B cell (primary cell): ENCODE measurements at regions not wholly inside any gene's neighbourhood (a gene's known extent, or its start where the extent isn't known, plus 50 kb on each side); places are given as distances from the start of the nearest gene placed in this dataset.

Experiments used
- ATAC-seq: fragments of 200-7000 bp; cut with Tn5 transposase; one replicate; pipeline ENCODE4 v1.10.0; 2021; ENCODE audit warnings: low read depth, mild to moderate bottlenecking, moderate number of reproducible peaks, moderate library complexity
- CTCF ChIA-PET: fragments of 350-600 bp; sonication (Branson Sonifier 250); formaldehyde crosslinking; loops from one replicate; lab custom pipeline; 2021; ENCODE audit warnings: antibody characterized with exemption, inconsistent platforms; lab: Charles Lee
- POLR2A ChIA-PET: fragments of 350-600 bp; sonication (Branson Sonifier 250); formaldehyde crosslinking; loops from one replicate; lab custom pipeline; 2021; ENCODE audit warnings: antibody characterized with exemption; lab: Charles Lee
- DNase-seq: peaks from one replicate; pipeline ENCODE4 v3.0.0; 2013
- H2AFZ ChIP-seq: 2 replicates; pipeline ENCODE4 v1.6.1; 2012; ENCODE audit warnings: mild to moderate bottlenecking, low read depth, low read length; ENCODE audit not compliant: insufficient read depth, poor library complexity, severe bottlenecking
- H3K27ac ChIP-seq, 2 donors: 1 replicate in 1 of 2; 2 replicates in 1 of 2; pipeline ENCODE4 v1.5.1; 2012 to 2013; ENCODE audit warnings: low read length in 2 of 2, mild to moderate bottlenecking in 2 of 2, moderate library complexity in 1 of 2
- H3K27me3 ChIP-seq, 4 experiments: fragments of 200-600 bp in 1 of 4; sonication (generic) in 1 of 4; replicated peaks in 1 of 4; 1 replicate in 2 of 4; 2 replicates in 2 of 4; pipeline versions ENCODE4 v1.6.1 to v1.7.0; 2013 to 2016; ENCODE audit warnings: low read length in 3 of 4, mild to moderate bottlenecking in 2 of 4, mixed read lengths in 1 of 4, moderate library complexity in 1 of 4; ENCODE audit not compliant: insufficient read depth in 4 of 4, control insufficient read depth in 3 of 4; ENCODE audit errors: control extremely low read depth in 1 of 4
- H3K36me3 ChIP-seq, 2 experiments: replicated peaks in 1 of 2; 1 replicate in 1 of 2; 2 replicates in 1 of 2; pipeline versions ENCODE4 v1.6.1 to v1.7.1; 2013; ENCODE audit warnings: low read length in 1 of 2; ENCODE audit not compliant: insufficient read depth in 2 of 2, control insufficient read depth in 1 of 2; ENCODE audit errors: control extremely low read depth in 1 of 2, extremely low read depth in 1 of 2
- H3K4me1 ChIP-seq, 2 donors: fragments of 200-600 bp in 1 of 2; sonication (generic) in 1 of 2; 1 replicate in 1 of 2; 2 replicates in 1 of 2; pipeline versions ENCODE4 v1.5.1 to v1.6.1; 2013 to 2017; ENCODE audit warnings: low read length in 2 of 2; ENCODE audit not compliant: control insufficient read depth in 2 of 2, insufficient read depth in 2 of 2
- H3K4me2 ChIP-seq: replicated peaks from 2 replicates; pipeline ENCODE3; 2012; ENCODE audit warnings: mild to moderate bottlenecking, low read depth, low read length; ENCODE audit not compliant: poor library complexity, severe bottlenecking
- H3K4me3 ChIP-seq, 5 experiments: fragments of 200-600 bp in 1 of 5; sonication (generic) in 1 of 5; 1 replicate in 3 of 5; 2 replicates in 2 of 5; pipeline versions ENCODE4 v1.5.1 to v1.7.0; 2011 to 2016; ENCODE audit warnings: low read length in 4 of 5, mild to moderate bottlenecking in 4 of 5, low read depth in 2 of 5, control low read depth in 1 of 5, moderate library complexity in 1 of 5; ENCODE audit not compliant: insufficient read depth in 1 of 5; ENCODE audit errors: control extremely low read depth in 1 of 5, extremely low read depth in 1 of 5
- H3K79me2 ChIP-seq: fragments of 200-600 bp; sonication (generic); one replicate; pipeline ENCODE4 v1.6.0; 2016; ENCODE audit warnings: low read length; ENCODE audit not compliant: control insufficient read depth, insufficient read depth
- H3K9ac ChIP-seq: fragments of 200-600 bp; sonication (generic); 2 replicates; pipeline ENCODE4 v1.6.1; 2017; ENCODE audit warnings: mild to moderate bottlenecking, low read length, moderate library complexity
- H3K9me3 ChIP-seq, 3 donors: one replicate each; pipeline versions ENCODE4 v1.6.1 to v1.7.1; 2013; ENCODE audit warnings: low read length in 2 of 3; ENCODE audit not compliant: control insufficient read depth in 2 of 3, insufficient read depth in 1 of 3; ENCODE audit errors: control extremely low read depth in 1 of 3
- H4K20me1 ChIP-seq: 2 replicates; pipeline ENCODE4 v1.6.0; 2012; ENCODE audit warnings: mild to moderate bottlenecking, low read length; ENCODE audit not compliant: insufficient read depth, control insufficient read depth, poor library complexity, severe bottlenecking
- H3K27ac Mint-ChIP-seq: one replicate; pipeline ENCODE4 v1.8.0; 2021; ENCODE audit warnings: mixed read lengths
- H3K27me3 Mint-ChIP-seq: one replicate; pipeline ENCODE4 v1.8.0; 2021; ENCODE audit warnings: mixed read lengths
- H3K4me1 Mint-ChIP-seq: one replicate; pipeline ENCODE4 v1.8.0; 2021; ENCODE audit warnings: mixed read lengths
- H3K4me3 Mint-ChIP-seq: one replicate; pipeline ENCODE4 v1.8.0; 2021; ENCODE audit warnings: mixed read lengths
- H3K9me3 Mint-ChIP-seq: one replicate; pipeline ENCODE4 v1.8.0; 2022; ENCODE audit warnings: mixed read lengths; ENCODE audit not compliant: insufficient read depth
- EZH2 ChIP-seq: IDR thresholded peaks from 2 replicates; pipeline ENCODE4 v1.6.1; 2012; ENCODE audit warnings: borderline replicate concordance, low read depth, mild to moderate bottlenecking, moderate library complexity, low read length; ENCODE audit not compliant: insufficient read depth, poor library complexity, severe bottlenecking
- WGBS: methylation state at CpG from one replicate; pipeline ENCODE4 v1.1.5; 2013; ENCODE audit warnings: missing lambda C conversion rate; ENCODE audit not compliant: insufficient coverage; 5-methylcytosine and 5-hydroxymethylcytosine counted together
- intact Hi-C: fragments of 100-400 bp; cut with micrococcal nuclease; formaldehyde crosslinking; loops from one replicate; pipeline ENCODE4 v1.10.0; 2022
- TF ChIP-seq, protein P1 (sequence below): fragments of 200-600 bp; IDR thresholded peaks from one replicate; pipeline ENCODE4 v1.8.0; 2022; ENCODE audit warnings: antibody characterized with exemption, mild to moderate bottlenecking

DNA sequence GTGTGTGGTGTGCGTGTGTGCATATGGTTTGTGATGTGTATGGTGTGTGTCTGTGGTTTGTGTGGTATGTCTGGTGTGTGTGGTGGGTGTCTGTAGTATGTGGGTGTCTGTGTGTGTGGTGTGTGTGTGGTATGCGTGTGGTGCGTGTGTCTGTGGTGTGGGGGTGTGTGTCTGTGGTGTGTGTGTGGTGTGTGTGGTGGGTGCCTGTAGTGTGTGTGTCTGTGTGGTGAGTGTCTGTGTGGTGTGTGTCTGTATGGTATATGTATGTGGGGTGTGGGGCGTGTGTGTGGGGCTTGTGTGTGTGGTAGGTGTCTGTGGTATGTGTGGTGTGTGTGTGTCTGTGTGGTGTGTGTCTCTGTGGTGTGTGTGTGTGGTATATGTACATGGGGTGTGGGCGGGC, 300.7 kb downstream of the TEX29 start:
- no peaks in the 10 kb centered on the region for H3K79me2 ChIP-seq
- no peaks in the 10 kb centered on the region for H3K36me3 ChIP-seq
- H3K4me3 ChIP-seq, result no peak overlapping the region
- Mint-ChIP-seq H3K27me3 (no peaks in the 10 kb centered on the region), H3K27ac (no peak overlapping the region), H3K4me3 (no peak overlapping the region), H3K9me3 (no peaks in the 10 kb centered on the region), H3K4me1 (no peaks in the 10 kb centered on the region)
- no peaks in the 10 kb centered on the region for H4K20me1 ChIP-seq
- intact Hi-C loops, result no loop called here
- no peaks in the 10 kb centered on the region for H3K27me3 ChIP-seq
- ATAC-seq, result no peak
- CTCF ChIA-PET, result no interaction called here
- H3K4me1 ChIP-seq, result no peaks in the 10 kb centered on the region
- H3K9me3 ChIP-seq, result peaks cover 0 to 20% (median 0%) of the 10 kb centered on the region in 3 donors
- 98% methylated on average over 4 of the region's 5 CpGs for WGBS
- no peak overlapping the region for H3K27ac ChIP-seq
- POLR2A ChIA-PET, result no interaction called here
- no peak overlapping the region for H3K9ac ChIP-seq
- no peak overlapping the region for H2AFZ ChIP-seq
- H3K4me2 ChIP-seq, result no peak overlapping the region
- TF ChIP-seq, protein P1, sequence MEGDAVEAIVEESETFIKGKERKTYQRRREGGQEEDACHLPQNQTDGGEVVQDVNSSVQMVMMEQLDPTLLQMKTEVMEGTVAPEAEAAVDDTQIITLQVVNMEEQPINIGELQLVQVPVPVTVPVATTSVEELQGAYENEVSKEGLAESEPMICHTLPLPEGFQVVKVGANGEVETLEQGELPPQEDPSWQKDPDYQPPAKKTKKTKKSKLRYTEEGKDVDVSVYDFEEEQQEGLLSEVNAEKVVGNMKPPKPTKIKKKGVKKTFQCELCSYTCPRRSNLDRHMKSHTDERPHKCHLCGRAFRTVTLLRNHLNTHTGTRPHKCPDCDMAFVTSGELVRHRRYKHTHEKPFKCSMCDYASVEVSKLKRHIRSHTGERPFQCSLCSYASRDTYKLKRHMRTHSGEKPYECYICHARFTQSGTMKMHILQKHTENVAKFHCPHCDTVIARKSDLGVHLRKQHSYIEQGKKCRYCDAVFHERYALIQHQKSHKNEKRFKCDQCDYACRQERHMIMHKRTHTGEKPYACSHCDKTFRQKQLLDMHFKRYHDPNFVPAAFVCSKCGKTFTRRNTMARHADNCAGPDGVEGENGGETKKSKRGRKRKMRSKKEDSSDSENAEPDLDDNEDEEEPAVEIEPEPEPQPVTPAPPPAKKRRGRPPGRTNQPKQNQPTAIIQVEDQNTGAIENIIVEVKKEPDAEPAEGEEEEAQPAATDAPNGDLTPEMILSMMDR, result no peak
- TF ChIP-seq EZH2, result no peak
- no peak for DNase-seq

DNA sequence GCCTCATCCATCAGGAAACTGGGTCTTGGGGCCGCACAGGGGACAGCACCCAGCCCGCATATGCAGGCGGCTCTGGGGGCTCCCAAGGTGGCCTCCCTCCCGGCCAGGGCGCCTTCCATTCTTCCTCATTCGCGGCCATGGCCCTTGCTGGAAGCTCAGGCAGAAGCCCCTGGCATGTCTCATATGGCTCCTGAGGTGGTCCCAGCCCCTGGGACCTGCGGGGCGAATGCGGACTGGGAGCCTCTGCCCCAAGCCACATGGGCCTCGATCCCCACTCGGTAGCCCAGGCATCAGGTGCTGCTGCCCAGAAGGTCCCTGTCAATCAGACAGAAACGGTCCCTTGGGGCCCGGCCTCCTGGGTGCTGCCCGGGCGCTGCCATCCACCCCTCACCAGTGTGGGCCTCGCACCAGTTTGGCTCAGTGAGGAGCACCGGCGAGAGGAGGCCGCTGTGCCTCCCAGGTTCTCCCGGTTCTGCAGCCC, 301.6 kb downstream of the TEX29 start:
- intact Hi-C loops, result no loop called here
- Mint-ChIP-seq H3K9me3 (no peaks in the 10 kb centered on the region), H3K27me3 (no peaks in the 10 kb centered on the region), H3K4me3 (no peak overlapping the region), H3K4me1 (no peaks in the 10 kb centered on the region), H3K27ac (no peak overlapping the region)
- TF ChIP-seq, protein P1, result no peak
- TF ChIP-seq EZH2, result no peak
- CTCF ChIA-PET, result no interaction called here
- ATAC-seq (no peak), DNase-seq (no peak)
- Histone ChIP-seq H3K79me2 (no peaks in the 10 kb centered on the region), H3K9ac (no peak overlapping the region), H3K4me2 (no peak overlapping the region), H3K4me3 (no peak overlapping the region), H4K20me1 (no peaks in the 10 kb centered on the region), H3K27ac (no peak overlapping the region), H3K9me3 (peaks cover 0 to 20% (median 0%) of the 10 kb centered on the region in 3 donors), H2AFZ (no peak overlapping the region), H3K27me3 (no peaks in the 10 kb centered on the region), H3K4me1 (no peaks in the 10 kb centered on the region), H3K36me3 (no peaks in the 10 kb centered on the region)
- POLR2A ChIA-PET, result no interaction called here
- 94% methylated on average over 21 of the region's 21 CpGs for WGBS
